IMR-90 (cell line): ENCODE measurements at regions not wholly inside any gene's neighbourhood (a gene's known extent, or its start where the extent isn't known, plus 50 kb on each side); places are given as distances from the start of the nearest gene placed in this dataset.

ENCODE experiments used
- ATAC-seq: fragments of 200-7000 bp; cut with Tn5 transposase; 2 replicates; pipeline ENCODE4 v1.9.1; 2020; ENCODE audit warnings: low read depth, mild to moderate bottlenecking, moderate library complexity
- BruUV-seq: library from RNA; stranded (reverse); fragments of 400-500 nt; replicated peaks from 2 replicates; lab custom pipeline; 2021; lab: Mats Ljungman, UMichigan
- CTCF ChIA-PET: fragments of 300-600 bp; formaldehyde crosslinking; extraction: SDS; loops from one replicate; lab custom pipeline; 2021; ENCODE audit warnings: antibody characterized with exemption; lab: Yijun Ruan, JAX
- POLR2A ChIA-PET: fragments of 300-600 bp; sonication (Branson Sonifier 250); formaldehyde crosslinking; loops from one replicate; lab custom pipeline; 2022; ENCODE audit warnings: antibody characterized with exemption; ENCODE audit not compliant: unreplicated experiment; lab: Charles Lee
- DNase-seq: peaks from one replicate; pipeline ENCODE4 v3.0.0; 2013
- H2AFZ ChIP-seq: replicated peaks from 2 replicates; pipeline ENCODE3; 2013; ENCODE audit warnings: low read length, mild to moderate bottlenecking; ENCODE audit not compliant: poor library complexity
- H2AK5ac ChIP-seq: 2 replicates; pipeline ENCODE4 v1.6.1; 2013; ENCODE audit warnings: low read depth, low read length, inconsistent platforms
- H2AK9ac ChIP-seq: replicated peaks from 2 replicates; pipeline ENCODE3; 2013; ENCODE audit warnings: mild to moderate bottlenecking, low read depth, low read length, moderate library complexity; ENCODE audit not compliant: poor library complexity
- H2BK120ac ChIP-seq: 2 replicates; pipeline ENCODE4 v1.6.1; 2013; ENCODE audit warnings: low read depth, low read length, inconsistent platforms
- H2BK15ac ChIP-seq: 3 replicates; pipeline ENCODE4 v1.6.1; 2013; ENCODE audit warnings: low read depth, low read length, inconsistent platforms
- H2BK20ac ChIP-seq: 2 replicates; pipeline ENCODE4 v1.6.1; 2013; ENCODE audit warnings: low read depth, mild to moderate bottlenecking, inconsistent platforms, low read length, moderate library complexity
- H2BK5ac ChIP-seq: 2 replicates; pipeline ENCODE4 v1.6.1; 2013; ENCODE audit warnings: mild to moderate bottlenecking, low read depth, low read length, inconsistent platforms; ENCODE audit not compliant: poor library complexity, severe bottlenecking
- H3K14ac ChIP-seq: replicated peaks from 2 replicates; pipeline ENCODE4 v1.6.1; 2013; ENCODE audit warnings: low read depth, low read length, inconsistent platforms
- H3K18ac ChIP-seq: 2 replicates; pipeline ENCODE4 v1.6.1; 2013; ENCODE audit warnings: low read depth, low read length, control low read depth
- H3K23ac ChIP-seq: 2 replicates; pipeline ENCODE4 v1.6.1; 2013; ENCODE audit warnings: low read depth, low read length, inconsistent platforms
- H3K27ac ChIP-seq: 2 replicates; pipeline ENCODE4 v1.5.1; 2013; ENCODE audit warnings: mild to moderate bottlenecking, control low read depth, low read length; ENCODE audit not compliant: insufficient read depth
- H3K27me3 ChIP-seq: 2 replicates; pipeline ENCODE4 v1.6.1; 2013; ENCODE audit warnings: low read length; ENCODE audit not compliant: control insufficient read depth, insufficient read depth
- H3K36me3 ChIP-seq: 2 replicates; pipeline ENCODE4 v1.6.1; 2013; ENCODE audit warnings: low read length, mixed read lengths; ENCODE audit not compliant: control insufficient read depth, insufficient read depth
- H3K4ac ChIP-seq: 2 replicates; pipeline ENCODE4 v1.6.1; 2013; ENCODE audit warnings: low read depth, low read length, inconsistent platforms
- H3K4me1 ChIP-seq: 2 replicates; pipeline ENCODE4 v1.6.1; 2013; ENCODE audit warnings: low read length, mixed read lengths; ENCODE audit not compliant: control insufficient read depth, insufficient read depth
- H3K4me2 ChIP-seq: 2 replicates; pipeline ENCODE4 v1.6.1; 2013; ENCODE audit warnings: low read depth, mild to moderate bottlenecking, control low read depth, low read length, moderate library complexity
- H3K4me3 ChIP-seq: 2 replicates; pipeline ENCODE4 v1.5.1; 2013; ENCODE audit warnings: low read depth, mild to moderate bottlenecking, control low read depth, low read length, moderate library complexity; ENCODE audit not compliant: insufficient read depth
- H3K56ac ChIP-seq: 2 replicates; pipeline ENCODE4 v1.6.1; 2013; ENCODE audit warnings: low read length, inconsistent platforms; ENCODE audit not compliant: insufficient read depth; ENCODE audit errors: extremely low read depth
- H3K79me1 ChIP-seq, 2 experiments: 2 replicates each; pipeline ENCODE4 v1.6.1; 2013; ENCODE audit warnings: low read length in 2 of 2, inconsistent platforms in 1 of 2, low read depth in 1 of 2
- H3K9ac ChIP-seq: 2 replicates; pipeline ENCODE4 v1.6.1; 2013; ENCODE audit warnings: low read depth, low read length, control low read depth
- H3K9me1 ChIP-seq: 2 replicates; pipeline ENCODE4 v1.6.1; 2013; ENCODE audit warnings: low read length, inconsistent platforms; ENCODE audit not compliant: insufficient read depth
- H3K9me3 ChIP-seq: 2 replicates; pipeline ENCODE4 v1.6.1; 2013; ENCODE audit warnings: low read length; ENCODE audit not compliant: control insufficient read depth, insufficient read depth
- H4K20me1 ChIP-seq: 2 replicates; pipeline ENCODE4 v1.6.1; 2013; ENCODE audit warnings: low read length, inconsistent platforms; ENCODE audit not compliant: insufficient read depth
- H4K5ac ChIP-seq: 2 replicates; pipeline ENCODE4 v1.6.1; 2013; ENCODE audit warnings: mild to moderate bottlenecking, low read depth, low read length, control low read depth
- H4K8ac ChIP-seq, 2 experiments: 2 replicates each; pipeline ENCODE4 v1.6.1; 2013; ENCODE audit warnings: low read depth in 2 of 2, low read length in 2 of 2, control low read depth in 1 of 2, inconsistent platforms in 1 of 2
- H4K91ac ChIP-seq: 2 replicates; pipeline ENCODE4 v1.6.1; 2013; ENCODE audit warnings: low read depth, low read length, inconsistent platforms; ENCODE audit not compliant: insufficient read depth
- BHLHE40 ChIP-seq: fragments of 150-350 bp; IDR thresholded peaks from 2 replicates; pipeline ENCODE4 v1.6.1; 2016; ENCODE audit warnings: mild to moderate bottlenecking, low read depth, low read length
- CEBPB ChIP-seq: IDR thresholded peaks from 2 replicates; pipeline ENCODE4 v1.6.1; 2012; ENCODE audit warnings: low read depth, low read length, improper control_type of control experiment
- CHD1 ChIP-seq: IDR thresholded peaks from 2 replicates; pipeline ENCODE4 v1.6.1; 2012; ENCODE audit warnings: low read depth, low read length, improper control_type of control experiment
- CTCF ChIP-seq: conservative IDR thresholded peaks from 2 replicates; pipeline ENCODE4 v1.5.1; 2012; ENCODE audit warnings: mild to moderate bottlenecking, low read depth, low read length, improper control_type of control experiment
- ELK1 ChIP-seq: fragments of 150-350 bp; IDR thresholded peaks from 2 replicates; pipeline ENCODE4 v1.6.1; 2016; ENCODE audit warnings: low read depth, mild to moderate bottlenecking, low read length, moderate library complexity, borderline replicate concordance
- FOS ChIP-seq: fragments of 150-350 bp; IDR thresholded peaks from 2 replicates; pipeline ENCODE4 v1.6.1; 2016; ENCODE audit warnings: low read depth, low read length
- MAFK ChIP-seq: IDR thresholded peaks from 2 replicates; pipeline ENCODE4 v1.6.1; 2012; ENCODE audit warnings: low read depth, low read length, improper control_type of control experiment
- MAZ ChIP-seq: IDR thresholded peaks from 2 replicates; pipeline ENCODE4 v1.6.1; 2012; ENCODE audit warnings: low read depth, mild to moderate bottlenecking, low read length, improper control_type of control experiment, moderate library complexity, borderline replicate concordance
- MXI1 ChIP-seq: IDR thresholded peaks from 2 replicates; pipeline ENCODE4 v1.6.1; 2012; ENCODE audit warnings: low read depth, mild to moderate bottlenecking, low read length, moderate library complexity, borderline replicate concordance
- NFE2L2 ChIP-seq: fragments of 150-350 bp; IDR thresholded peaks from 2 replicates; pipeline ENCODE4 v1.6.1; 2016; ENCODE audit warnings: low read depth, mild to moderate bottlenecking, low read length
- POLR2A ChIP-seq: IDR thresholded peaks from 2 replicates; pipeline ENCODE4 v1.6.1; 2012; ENCODE audit warnings: mild to moderate bottlenecking, low read depth, low read length
- RAD21 ChIP-seq: IDR thresholded peaks from 2 replicates; pipeline ENCODE4 v1.6.1; 2012; ENCODE audit warnings: low read length, improper control_type of control experiment
- RCOR1 ChIP-seq: IDR thresholded peaks from 2 replicates; pipeline ENCODE4 v1.6.1; 2012; ENCODE audit warnings: mild to moderate bottlenecking, low read length, improper control_type of control experiment; ENCODE audit not compliant: insufficient replicate concordance
- RFX5 ChIP-seq: IDR thresholded peaks from 2 replicates; pipeline ENCODE4 v1.8.0; 2012; ENCODE audit warnings: low read depth, mild to moderate bottlenecking, low read length, moderate library complexity
- SMC3 ChIP-seq: fragments of 150-350 bp; IDR thresholded peaks from 2 replicates; pipeline ENCODE4 v1.6.1; 2016; ENCODE audit warnings: low read depth, mild to moderate bottlenecking, antibody characterized with exemption, low read length, moderate library complexity
- USF2 ChIP-seq: fragments of 150-350 bp; IDR thresholded peaks from 2 replicates; pipeline ENCODE4 v1.6.1; 2017; ENCODE audit warnings: mild to moderate bottlenecking, antibody characterized with exemption, low read length, low read depth
- WGBS, 2 experiments: methylation state at CpG; one replicate each; pipeline versions ENCODE4 v1.1.5 to v1.1.7; 2013; ENCODE audit warnings: missing lambda C conversion rate in 2 of 2; ENCODE audit not compliant: insufficient read length in 1 of 2; ENCODE audit errors: extremely low coverage in 2 of 2; 5-methylcytosine and 5-hydroxymethylcytosine counted together
- dilution Hi-C: fragments of 300-500 bp; cut with HindIII; formaldehyde crosslinking; loops from one replicate; pipeline ENCODE4 v1.14.3; 2018; ENCODE audit warnings: low sequenced_read_pairs; ENCODE audit not compliant: unreplicated experiment
- in situ Hi-C: fragments of 300-500 bp; cut with MboI; formaldehyde crosslinking; loops from 3 replicates; pipeline ENCODE4 v1.14.3; 2019; ENCODE audit warnings: low sequenced_read_pairs, inconsistent platforms, mixed read lengths
- intact Hi-C: fragments of 100-400 bp; cut with micrococcal nuclease; formaldehyde crosslinking; loops from 2 replicates; pipeline ENCODE4 v1.10.0; 2022

- Histone ChIP-seq H4K5ac (no peak overlapping the region), H3K4me3 (no peak overlapping the region), H3K4ac (no peak overlapping the region), H3K79me1 (no peaks in the 10 kb centered on the region), H4K8ac (no peak overlapping the region), H3K14ac (no peak overlapping the region), H3K9me1 (no peaks in the 10 kb centered on the region), H2AFZ (no peak overlapping the region), H2BK15ac (no peak overlapping the region), H2BK20ac (no peak overlapping the region), H3K18ac (no peak overlapping the region), H3K4me1 (no peaks in the 10 kb centered on the region), H3K27me3 (no peaks in the 10 kb centered on the region), H2AK5ac (no peak overlapping the region), H4K91ac (no peak overlapping the region), H3K4me2 (no peak overlapping the region), H3K27ac (no peak overlapping the region), H3K36me3 (no peaks in the 10 kb centered on the region), H2BK120ac (no peak overlapping the region), H2AK9ac (no peak overlapping the region), H3K9ac (no peak overlapping the region), H3K23ac (no peak overlapping the region), H2BK5ac (no peak overlapping the region), H4K20me1 (no peaks in the 10 kb centered on the region), H3K9me3 (peaks cover 9% of the 10 kb centered on the region; the same call in 1 of the 2 replicates), H3K56ac (no peak overlapping the region)
- no CpG with 5 or more reads among the region's 1 CpG for WGBS, 2 experiments
- no TSS peak for BruUV-seq
- dilution Hi-C loops = no loop called here
- no peak for ATAC-seq
- no peak for DNase-seq
- in situ Hi-C loops = no loop called here
- no peak for TF ChIP-seq CEBPB
- no peak for TF ChIP-seq NFE2L2
- TF ChIP-seq FOS = no peak
- TF ChIP-seq MXI1 = no peak
- no peak for TF ChIP-seq USF2
- TF ChIP-seq MAFK = no peak
- TF ChIP-seq ELK1 = no peak
- TF ChIP-seq CHD1 = no peak
- TF ChIP-seq CTCF = no peak
- TF ChIP-seq RAD21 = no peak
- no peak for TF ChIP-seq POLR2A
- no peak for TF ChIP-seq RCOR1
- TF ChIP-seq SMC3 = no peak
- TF ChIP-seq RFX5 = no peak
- TF ChIP-seq BHLHE40 = no peak
- no peak for TF ChIP-seq MAZ
- intact Hi-C loops = no loop called here
- CTCF ChIA-PET = no interaction called here
- POLR2A ChIA-PET = no interaction called here
Observed at GRCh38 chr2:123085484-123085883, 939.6 kb upstream of the CNTNAP5 start.
